Progenitor cell of endocrine pancreas (in vitro differentiated cells): ENCODE measurements at regions not wholly inside any gene's neighbourhood (a gene's known extent, or its start where the extent isn't known, plus 50 kb on each side); places are given as distances from the start of the nearest gene placed in this dataset.

Experiments
- DNase-seq: peaks from one replicate; pipeline ENCODE4 v3.0.0; 2021; ENCODE audit warnings: low spot score; ENCODE audit not compliant: unreplicated experiment
- H3K27ac Mint-ChIP-seq: 2 replicates; pipeline ENCODE4 v1.8.0; 2021; ENCODE audit warnings: mild to moderate bottlenecking, moderate library complexity, mixed read lengths
- H3K27me3 Mint-ChIP-seq: 2 replicates; pipeline ENCODE4 v1.8.0; 2021; ENCODE audit warnings: mixed read lengths
- H3K36me3 Mint-ChIP-seq: 2 replicates; pipeline ENCODE4 v1.8.0; 2022; ENCODE audit warnings: mixed read lengths; ENCODE audit not compliant: insufficient read depth
- H3K4me1 Mint-ChIP-seq: 2 replicates; pipeline ENCODE4 v1.8.0; 2021; ENCODE audit warnings: low read depth, mixed read lengths
- H3K4me3 Mint-ChIP-seq: 2 replicates; pipeline ENCODE4 v1.8.0; 2021; ENCODE audit warnings: low read depth, mild to moderate bottlenecking, moderate library complexity, mixed read lengths
- H3K9me3 Mint-ChIP-seq: 2 replicates; pipeline ENCODE4 v1.8.0; 2021; ENCODE audit warnings: low read depth, mixed read lengths
- TF ChIP-seq, protein P1 (sequence below): fragments of 200-600 bp; sonication (generic); IDR thresholded peaks from one replicate; pipeline ENCODE4 v1.5.0; 2021; ENCODE audit warnings: antibody characterized with exemption, mild to moderate bottlenecking; ENCODE audit not compliant: unreplicated experiment

DNA sequence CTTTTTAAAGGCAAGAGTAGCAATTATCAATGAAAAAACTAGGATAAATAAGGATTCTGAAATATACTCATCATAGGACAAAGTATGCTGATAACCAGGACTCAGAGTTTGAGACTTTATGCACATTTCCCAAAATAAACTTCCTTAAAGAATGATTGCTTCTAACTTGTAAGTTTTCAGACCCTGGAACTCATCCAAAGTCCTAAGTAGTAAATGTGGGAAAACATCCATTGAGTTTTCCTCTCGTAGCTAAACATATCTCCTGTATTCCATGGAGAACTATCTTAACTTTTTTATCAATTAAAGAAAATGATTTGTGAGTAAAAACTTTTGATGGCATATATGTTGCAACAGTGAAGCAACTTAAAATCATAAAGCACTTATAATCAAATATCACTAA is 285.2 kb upstream of the KLF6 start:
- Mint-ChIP-seq H3K4me1 (no peaks in the 10 kb centered on the region), H3K4me3 (no peak overlapping the region), H3K27me3 (no peaks in the 10 kb centered on the region), H3K27ac (no peak overlapping the region), H3K36me3 (no peaks in the 10 kb centered on the region), H3K9me3 (no peaks in the 10 kb centered on the region)
- no peak for DNase-seq
- TF ChIP-seq, protein P1, sequence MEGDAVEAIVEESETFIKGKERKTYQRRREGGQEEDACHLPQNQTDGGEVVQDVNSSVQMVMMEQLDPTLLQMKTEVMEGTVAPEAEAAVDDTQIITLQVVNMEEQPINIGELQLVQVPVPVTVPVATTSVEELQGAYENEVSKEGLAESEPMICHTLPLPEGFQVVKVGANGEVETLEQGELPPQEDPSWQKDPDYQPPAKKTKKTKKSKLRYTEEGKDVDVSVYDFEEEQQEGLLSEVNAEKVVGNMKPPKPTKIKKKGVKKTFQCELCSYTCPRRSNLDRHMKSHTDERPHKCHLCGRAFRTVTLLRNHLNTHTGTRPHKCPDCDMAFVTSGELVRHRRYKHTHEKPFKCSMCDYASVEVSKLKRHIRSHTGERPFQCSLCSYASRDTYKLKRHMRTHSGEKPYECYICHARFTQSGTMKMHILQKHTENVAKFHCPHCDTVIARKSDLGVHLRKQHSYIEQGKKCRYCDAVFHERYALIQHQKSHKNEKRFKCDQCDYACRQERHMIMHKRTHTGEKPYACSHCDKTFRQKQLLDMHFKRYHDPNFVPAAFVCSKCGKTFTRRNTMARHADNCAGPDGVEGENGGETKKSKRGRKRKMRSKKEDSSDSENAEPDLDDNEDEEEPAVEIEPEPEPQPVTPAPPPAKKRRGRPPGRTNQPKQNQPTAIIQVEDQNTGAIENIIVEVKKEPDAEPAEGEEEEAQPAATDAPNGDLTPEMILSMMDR: no peak

DNA sequence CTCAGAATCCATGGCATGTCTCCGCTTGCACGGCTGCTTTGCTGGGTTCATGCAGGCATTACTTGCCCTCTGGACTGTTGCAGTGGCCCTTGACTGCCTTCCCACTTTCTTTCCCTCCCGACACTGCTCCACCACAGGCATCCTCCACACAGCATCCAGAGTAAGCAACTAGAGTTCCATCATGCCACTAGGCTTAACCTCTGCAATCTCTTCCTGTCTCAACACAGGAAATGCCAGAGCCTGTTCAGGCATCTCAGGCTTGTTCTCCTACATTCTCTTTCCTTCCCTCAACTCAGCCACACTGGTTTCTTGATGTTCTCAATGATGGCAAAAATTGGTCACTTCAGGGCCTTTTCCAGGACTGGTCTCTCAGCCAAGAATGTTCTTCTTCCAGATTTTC is 284.5 kb upstream of the KLF6 start:
- Mint-ChIP-seq H3K9me3 (no peaks in the 10 kb centered on the region), H3K36me3 (no peaks in the 10 kb centered on the region), H3K4me1 (no peaks in the 10 kb centered on the region), H3K4me3 (no peak overlapping the region), H3K27me3 (no peaks in the 10 kb centered on the region), H3K27ac (no peak overlapping the region)
- DNase-seq: no peak
- TF ChIP-seq, protein P1: no peak

DNA sequence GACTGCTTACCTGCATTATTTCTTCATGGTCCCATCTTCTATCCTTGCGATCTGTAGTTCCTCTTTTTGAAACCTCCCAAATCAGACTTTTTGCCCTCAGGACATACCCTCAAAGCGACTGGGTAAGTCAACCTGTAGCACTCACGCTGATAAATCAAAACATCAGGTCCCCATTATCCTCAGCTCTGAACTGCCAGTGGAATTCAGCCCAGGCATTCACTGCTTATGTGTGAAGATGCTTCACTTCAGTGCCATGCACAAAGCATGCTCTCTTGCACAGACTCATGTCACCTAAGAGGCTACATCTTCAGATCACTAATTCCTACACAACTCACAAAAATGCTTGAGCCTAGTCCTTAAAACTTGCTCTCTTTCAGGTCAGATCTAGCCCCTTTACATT is 283.6 kb upstream of the KLF6 start:
- Mint-ChIP-seq H3K4me1 (no peaks in the 10 kb centered on the region), H3K9me3 (no peaks in the 10 kb centered on the region), H3K27me3 (no peaks in the 10 kb centered on the region), H3K4me3 (no peak overlapping the region), H3K27ac (no peak overlapping the region), H3K36me3 (no peaks in the 10 kb centered on the region)
- TF ChIP-seq, protein P1: no peak
- DNase-seq: no peak

DNA sequence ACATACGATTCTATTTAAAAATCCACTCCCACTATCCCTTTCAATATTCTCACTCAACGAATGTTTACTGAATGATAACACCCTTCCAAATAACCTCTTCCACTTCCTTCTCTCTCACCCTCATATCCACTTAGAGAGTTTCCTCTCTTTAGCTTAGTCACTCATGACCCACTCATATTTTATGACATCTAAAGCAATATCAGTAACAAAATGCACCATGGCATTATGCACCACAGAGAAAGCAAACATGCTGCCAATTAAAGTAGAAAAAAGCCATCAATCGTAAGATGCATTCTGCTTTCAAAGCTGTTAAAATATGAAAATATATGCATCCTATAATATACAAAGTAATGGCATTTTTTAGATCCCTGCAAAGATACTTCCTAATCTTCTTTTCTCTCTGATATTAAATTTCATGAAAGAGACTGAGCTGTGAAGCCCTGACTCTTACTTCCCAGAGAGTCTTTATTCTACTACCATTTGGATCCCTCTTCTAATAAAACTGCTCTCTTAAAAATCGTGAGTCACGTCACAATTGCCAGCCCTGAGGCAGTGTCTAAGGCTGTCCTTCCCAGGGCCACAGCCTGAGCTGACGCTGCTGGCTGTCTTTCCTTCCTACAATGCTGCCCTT is 283.0 kb upstream of the KLF6 start:
- no peak for DNase-seq
- TF ChIP-seq, protein P1: no peak
- no peaks in the 10 kb centered on the region for H3K36me3 Mint-ChIP-seq
- H3K27ac Mint-ChIP-seq: no peak overlapping the region
- no peaks in the 10 kb centered on the region for H3K4me1 Mint-ChIP-seq
- no peaks in the 10 kb centered on the region for H3K9me3 Mint-ChIP-seq
- no peaks in the 10 kb centered on the region for H3K27me3 Mint-ChIP-seq
- no peak overlapping the region for H3K4me3 Mint-ChIP-seq

DNA sequence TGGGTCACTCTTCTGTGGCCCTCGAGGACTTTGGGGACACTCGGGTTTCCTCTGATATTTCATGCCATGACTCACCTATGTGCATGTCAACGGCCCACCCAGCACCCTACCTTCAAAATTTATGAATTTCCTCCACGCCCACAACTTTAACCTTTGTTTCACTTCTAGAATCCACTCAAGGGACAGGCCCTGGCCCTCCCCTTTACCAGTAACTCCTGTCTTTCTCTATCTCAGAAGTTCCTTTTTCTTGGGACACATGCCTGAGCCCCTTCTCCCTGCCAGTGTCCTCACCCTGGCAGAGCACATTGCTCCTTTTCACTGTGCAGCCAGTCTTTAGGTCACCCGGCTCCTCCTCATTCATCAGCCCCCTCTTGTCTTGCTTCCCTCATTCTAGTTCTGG is 282.5 kb upstream of the KLF6 start:
- H3K36me3 Mint-ChIP-seq: no peaks in the 10 kb centered on the region
- no peak for DNase-seq
- H3K27ac Mint-ChIP-seq: no peak overlapping the region
- no peak overlapping the region for H3K4me3 Mint-ChIP-seq
- H3K4me1 Mint-ChIP-seq: no peaks in the 10 kb centered on the region
- no peaks in the 10 kb centered on the region for H3K27me3 Mint-ChIP-seq
- TF ChIP-seq, protein P1: no peak
- H3K9me3 Mint-ChIP-seq: no peaks in the 10 kb centered on the region
